HepG2 (cell line): ENCODE measurements at regions not wholly inside any gene's neighbourhood (a gene's known extent, or its start where the extent isn't known, plus 50 kb on each side); places are given as distances from the start of the nearest gene placed in this dataset.

Experiments used
- ATAC-seq: fragments of 200-7000 bp; cut with Tn5 transposase; 3 replicates; pipeline ENCODE4 v1.9.1; 2020; ENCODE audit warnings: mild to moderate bottlenecking, moderate library complexity
- BruUV-seq: library from RNA; stranded (reverse); fragments of 400-500 nt; replicated peaks from 2 replicates; lab custom pipeline; 2021; lab: Mats Ljungman, UMichigan
- CTCF ChIA-PET: fragments of 300-600 bp; formaldehyde crosslinking; extraction: SDS; loops from one replicate; lab custom pipeline; 2021; ENCODE audit warnings: low total read pairs, inconsistent platforms, low intra/inter-chr PET ratio; lab: Yijun Ruan, JAX
- POLR2A ChIA-PET: fragments of 350-600 bp; sonication (Branson Sonifier 250); formaldehyde crosslinking; loops from one replicate; lab custom pipeline; 2020; ENCODE audit warnings: antibody characterized with exemption, inconsistent platforms; lab: Yijun Ruan, JAX
- DNase-seq: peaks from one replicate; pipeline ENCODE4 v3.0.0-alpha.2; 2015; ENCODE audit warnings: low spot score
- FAIRE-seq: peaks from 3 replicates; lab custom pipeline; 2011; peaks lifted over from hg19 to GRCh38; lab: Jason Lieb, UNC
- H2AFZ ChIP-seq: one replicate; pipeline ENCODE4 v1.6.1; 2011; ENCODE audit warnings: low read length, inconsistent platforms
- H3K27ac ChIP-seq: fragments of 300-600 bp; 3 replicates; pipeline ENCODE4 v1.8.0; 2011; ENCODE audit warnings: mixed run types, mild to moderate bottlenecking, mixed read lengths, low read length, inconsistent platforms; ENCODE audit not compliant: insufficient read depth; ENCODE audit errors: extremely low read length
- H3K27me3 ChIP-seq, 2 experiments: fragments of 200-600 bp in 1 of 2; 2 replicates in 1 of 2; 3 replicates in 1 of 2; pipeline versions ENCODE4 v1.6.0 to v1.8.0; 2011; ENCODE audit warnings: low read length in 2 of 2, mild to moderate bottlenecking in 2 of 2, moderate library complexity in 2 of 2, inconsistent platforms in 1 of 2; ENCODE audit not compliant: insufficient read depth in 2 of 2, control insufficient read depth in 1 of 2
- H3K36me3 ChIP-seq, 2 experiments: fragments of 200-600 bp in 1 of 2; replicated peaks in 1 of 2; 2 replicates in 1 of 2; 3 replicates in 1 of 2; pipeline versions ENCODE4 v1.5.1 to v1.8.0; 2011; ENCODE audit warnings: low read length in 2 of 2, inconsistent platforms in 1 of 2; ENCODE audit not compliant: insufficient read depth in 2 of 2, control insufficient read depth in 1 of 2
- H3K4me1 ChIP-seq: 2 replicates; pipeline ENCODE4 v1.5.1; 2012; ENCODE audit warnings: low read length, inconsistent platforms; ENCODE audit not compliant: insufficient read depth
- H3K4me2 ChIP-seq: 2 replicates; pipeline ENCODE4 v1.6.0; 2011; ENCODE audit warnings: low read depth, low read length, inconsistent platforms
- H3K4me3 ChIP-seq, 3 experiments: fragments of 200-600 bp in 1 of 3; sonication (generic), shearing (Covaris generic) in 1 of 3; replicated peaks in 1 of 3; 2 replicates each; pipeline ENCODE4 v1.5.1; 2011 to 2016; ENCODE audit warnings: low read length in 3 of 3, inconsistent platforms in 2 of 3, low read depth in 2 of 3, mild to moderate bottlenecking in 2 of 3, control low read depth in 1 of 3, mixed read lengths in 1 of 3; ENCODE audit not compliant: insufficient read depth in 1 of 3
- H3K79me2 ChIP-seq: one replicate; pipeline ENCODE4 v1.6.1; 2011; ENCODE audit warnings: low read length, inconsistent platforms; ENCODE audit not compliant: insufficient read depth
- H3K9ac ChIP-seq: 2 replicates; pipeline ENCODE4 v1.6.0; 2011; ENCODE audit warnings: mild to moderate bottlenecking, low read depth, low read length, inconsistent platforms; ENCODE audit not compliant: insufficient read depth
- H3K9me3 ChIP-seq: 2 replicates; pipeline ENCODE4 v1.5.1; 2012; ENCODE audit warnings: mild to moderate bottlenecking, low read length
- H4K20me1 ChIP-seq: 2 replicates; pipeline ENCODE4 v1.6.0; 2011; ENCODE audit warnings: inconsistent platforms, mild to moderate bottlenecking, low read length, moderate library complexity; ENCODE audit not compliant: insufficient read depth
- ASH2L ChIP-seq: fragments of 300-600, 200-600 bp; sonication (generic); IDR thresholded peaks from 2 replicates; pipeline ENCODE4 v1.7.0; 2017; ENCODE audit warnings: low read depth, mild to moderate bottlenecking, moderate library complexity, mixed read lengths, low read length; ENCODE audit not compliant: insufficient read length
- BORCS8-MEF2B ChIP-seq: sonication (generic); formaldehyde crosslinking; IDR thresholded peaks from 2 replicates; pipeline ENCODE4 v1.8.0; 2022; ENCODE audit warnings: mild to moderate bottlenecking, missing genetic modification reagents
- CHD2 ChIP-seq: IDR thresholded peaks from 2 replicates; pipeline ENCODE4 v1.6.1; 2011; ENCODE audit warnings: low read depth, low read length, improper control_type of control experiment
- KMT2B ChIP-seq: IDR thresholded peaks from 2 replicates; pipeline ENCODE4 v1.6.1; 2016; ENCODE audit warnings: missing genetic modification reagents, missing compliant biosample characterization
- PAX8 ChIP-seq: sonication (generic); formaldehyde crosslinking; IDR thresholded peaks from 2 replicates; pipeline ENCODE4 v1.8.0; 2022; ENCODE audit warnings: mild to moderate bottlenecking, missing genetic modification reagents, borderline replicate concordance
- RFX3 ChIP-seq: IDR thresholded peaks from 2 replicates; pipeline ENCODE4 v1.6.1; 2016; ENCODE audit warnings: missing biosample characterization, missing genetic modification reagents
- SP1 ChIP-seq, 2 experiments: fragments of 450-650 bp in 1 of 2; sonication (generic) in 1 of 2; formaldehyde crosslinking in 1 of 2; IDR thresholded peaks; 2 replicates each; pipeline versions ENCODE4 v1.4.0 to v1.6.1; 2016 to 2020; ENCODE audit warnings: missing genetic modification reagents in 1 of 2
- ZNF274 ChIP-seq: sonication (generic); formaldehyde crosslinking; IDR thresholded peaks from 2 replicates; pipeline ENCODE4 v1.5.1; 2020; ENCODE audit warnings: mild to moderate bottlenecking, missing genetic modification reagents
- ZNF790 ChIP-seq: sonication (generic); formaldehyde crosslinking; IDR thresholded peaks from 2 replicates; pipeline ENCODE4 v1.8.0; 2022; ENCODE audit warnings: missing genetic modification reagents, mild to moderate bottlenecking, borderline replicate concordance
- WGBS: methylation state at CpG from one replicate; pipeline ENCODE4 v1.1.6; 2017; ENCODE audit warnings: low lambda C conversion rate; 5-methylcytosine and 5-hydroxymethylcytosine counted together
- in situ Hi-C: cut with HindIII; loops from 2 replicates; pipeline ENCODE4 v1.10.0; 2017; ENCODE audit warnings: low pct_unique_long_range_greater_than_20kb; ENCODE audit not compliant: extremely low pct_ligation_motif_present
- intact Hi-C: fragments of 100-400 bp; cut with micrococcal nuclease; formaldehyde crosslinking; loops from one replicate; pipeline ENCODE4 v1.10.0; 2022; ENCODE audit not compliant: unreplicated experiment
- TF ChIP-seq, protein P1 (sequence below): sonication (generic); formaldehyde crosslinking; IDR thresholded peaks from 2 replicates; pipeline ENCODE4 v1.5.1; 2020; ENCODE audit warnings: missing genetic modification reagents, mild to moderate bottlenecking, borderline replicate concordance
- TF ChIP-seq, protein P2 (sequence below): sonication (generic); formaldehyde crosslinking; IDR thresholded peaks from 2 replicates; pipeline ENCODE4 v1.8.0; 2022; ENCODE audit warnings: low read depth, missing genetic modification reagents
- TF ChIP-seq, protein P3 (sequence below): sonication (generic); formaldehyde crosslinking; IDR thresholded peaks from 2 replicates; pipeline ENCODE4 v1.5.0; 2020; ENCODE audit warnings: missing genetic modification reagents
- TF ChIP-seq, protein P4 (sequence below): sonication (generic); formaldehyde crosslinking; IDR thresholded peaks from 2 replicates; pipeline ENCODE4 v1.4.0; 2020; ENCODE audit warnings: missing genetic modification reagents, borderline replicate concordance
- TF ChIP-seq, protein P5 (sequence below): sonication (generic); formaldehyde crosslinking; conservative IDR thresholded peaks from 2 replicates; pipeline ENCODE4 v1.5.0; 2020; ENCODE audit warnings: missing genetic modification reagents

DNA sequence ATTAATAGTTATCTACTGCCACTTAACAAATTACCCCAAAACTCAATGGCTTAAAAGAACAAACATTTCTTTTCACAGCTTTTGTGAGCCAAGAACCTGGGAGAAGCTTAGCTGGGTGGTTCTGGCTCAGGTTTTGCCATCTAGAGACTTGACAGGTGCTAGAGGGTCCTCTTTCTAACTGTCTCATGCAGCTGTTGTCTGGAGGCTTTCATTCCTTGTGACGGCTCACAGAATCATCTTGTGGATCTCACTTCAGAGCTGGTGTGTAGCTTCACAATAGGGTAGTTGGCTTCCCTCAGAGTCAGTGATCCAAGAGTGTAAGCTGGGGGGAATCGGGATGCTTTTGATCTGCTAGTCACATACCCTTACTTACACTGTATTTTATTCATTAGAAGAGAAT lies 81.2 kb upstream of the APC start (continued):
- TF ChIP-seq, protein P1, sequence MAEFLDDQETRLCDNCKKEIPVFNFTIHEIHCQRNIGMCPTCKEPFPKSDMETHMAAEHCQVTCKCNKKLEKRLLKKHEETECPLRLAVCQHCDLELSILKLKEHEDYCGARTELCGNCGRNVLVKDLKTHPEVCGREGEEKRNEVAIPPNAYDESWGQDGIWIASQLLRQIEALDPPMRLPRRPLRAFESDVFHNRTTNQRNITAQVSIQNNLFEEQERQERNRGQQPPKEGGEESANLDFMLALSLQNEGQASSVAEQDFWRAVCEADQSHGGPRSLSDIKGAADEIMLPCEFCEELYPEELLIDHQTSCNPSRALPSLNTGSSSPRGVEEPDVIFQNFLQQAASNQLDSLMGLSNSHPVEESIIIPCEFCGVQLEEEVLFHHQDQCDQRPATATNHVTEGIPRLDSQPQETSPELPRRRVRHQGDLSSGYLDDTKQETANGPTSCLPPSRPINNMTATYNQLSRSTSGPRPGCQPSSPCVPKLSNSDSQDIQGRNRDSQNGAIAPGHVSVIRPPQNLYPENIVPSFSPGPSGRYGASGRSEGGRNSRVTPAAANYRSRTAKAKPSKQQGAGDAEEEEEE (CRISPR knock-in tag): no peak
- TF ChIP-seq, protein P2, sequence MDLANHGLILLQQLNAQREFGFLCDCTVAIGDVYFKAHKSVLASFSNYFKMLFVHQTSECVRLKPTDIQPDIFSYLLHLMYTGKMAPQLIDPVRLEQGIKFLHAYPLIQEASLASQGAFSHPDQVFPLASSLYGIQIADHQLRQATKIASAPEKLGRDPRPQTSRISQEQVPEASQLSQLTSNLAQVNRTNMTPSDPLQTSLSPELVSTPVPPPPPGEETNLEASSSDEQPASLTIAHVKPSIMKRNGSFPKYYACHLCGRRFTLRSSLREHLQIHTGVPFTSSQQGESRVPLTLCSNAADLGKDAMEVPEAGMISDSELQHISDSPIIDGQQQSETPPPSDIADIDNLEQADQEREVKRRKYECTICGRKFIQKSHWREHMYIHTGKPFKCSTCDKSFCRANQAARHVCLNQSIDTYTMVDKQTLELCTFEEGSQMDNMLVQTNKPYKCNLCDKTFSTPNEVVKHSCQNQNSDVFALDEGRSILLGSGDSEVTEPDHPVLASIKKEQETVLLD: no peak
- TF ChIP-seq ZNF274 (CRISPR knock-in tag) (no peak), BORCS8-MEF2B (CRISPR knock-in tag) (no peak), ZNF790 (CRISPR knock-in tag) (no peak), CHD2 (no peak), SP1 (IDR thresholded peaks at IDR 0.05) (no peak), SP1 (CRISPR knock-in tag; IDR thresholded peaks at IDR 0.05) (no peak), KMT2B (CRISPR knock-in tag) (no peak)
- TF ChIP-seq, protein P3, sequence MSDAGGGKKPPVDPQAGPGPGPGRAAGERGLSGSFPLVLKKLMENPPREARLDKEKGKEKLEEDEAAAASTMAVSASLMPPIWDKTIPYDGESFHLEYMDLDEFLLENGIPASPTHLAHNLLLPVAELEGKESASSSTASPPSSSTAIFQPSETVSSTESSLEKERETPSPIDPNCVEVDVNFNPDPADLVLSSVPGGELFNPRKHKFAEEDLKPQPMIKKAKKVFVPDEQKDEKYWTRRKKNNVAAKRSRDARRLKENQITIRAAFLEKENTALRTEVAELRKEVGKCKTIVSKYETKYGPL: no peak
- TF ChIP-seq, all 625 proteins: peak for 0

DNA sequence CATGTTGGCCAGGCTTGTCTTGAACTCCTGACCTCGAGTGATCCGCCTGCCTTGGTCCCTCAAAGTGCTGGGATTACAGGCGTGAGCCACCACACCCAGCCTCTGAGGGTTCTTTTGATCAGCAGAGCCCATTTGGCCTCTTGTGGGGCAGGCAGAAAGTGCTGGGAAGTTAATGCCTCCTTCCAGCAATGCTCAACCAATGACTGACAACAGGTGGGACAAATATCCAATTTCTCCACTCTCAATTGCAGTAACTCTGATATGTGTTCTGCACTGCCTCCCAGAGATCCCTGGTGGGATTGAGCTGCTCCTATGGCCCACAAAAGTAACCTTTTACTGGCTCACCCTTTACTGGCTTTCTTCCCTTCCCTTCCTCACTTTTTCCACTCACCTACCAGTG lies 79.9 kb upstream of the APC start:
- CTCF ChIA-PET: no interaction called here
- H3K79me2 ChIP-seq: no peaks in the 10 kb centered on the region
- H4K20me1 ChIP-seq: no peaks in the 10 kb centered on the region
- POLR2A ChIA-PET: no interaction called here
- in situ Hi-C loops (no loop called here), intact Hi-C loops (no loop called here)
- DNase-seq (no peak), FAIRE-seq (no peak), ATAC-seq (no peak)
- TF ChIP-seq, protein P4, sequence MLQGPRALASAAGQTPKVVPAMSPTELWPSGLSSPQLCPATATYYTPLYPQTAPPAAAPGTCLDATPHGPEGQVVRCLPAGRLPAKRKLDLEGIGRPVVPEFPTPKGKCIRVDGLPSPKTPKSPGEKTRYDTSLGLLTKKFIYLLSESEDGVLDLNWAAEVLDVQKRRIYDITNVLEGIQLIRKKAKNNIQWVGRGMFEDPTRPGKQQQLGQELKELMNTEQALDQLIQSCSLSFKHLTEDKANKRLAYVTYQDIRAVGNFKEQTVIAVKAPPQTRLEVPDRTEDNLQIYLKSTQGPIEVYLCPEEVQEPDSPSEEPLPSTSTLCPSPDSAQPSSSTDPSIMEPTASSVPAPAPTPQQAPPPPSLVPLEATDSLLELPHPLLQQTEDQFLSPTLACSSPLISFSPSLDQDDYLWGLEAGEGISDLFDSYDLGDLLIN (CRISPR knock-in tag): no peak
- TF ChIP-seq ASH2L: no peak
- no peak for TF ChIP-seq RFX3 (CRISPR knock-in tag)
- no peak for TF ChIP-seq PAX8 (CRISPR knock-in tag)
- TF ChIP-seq, protein P5, sequence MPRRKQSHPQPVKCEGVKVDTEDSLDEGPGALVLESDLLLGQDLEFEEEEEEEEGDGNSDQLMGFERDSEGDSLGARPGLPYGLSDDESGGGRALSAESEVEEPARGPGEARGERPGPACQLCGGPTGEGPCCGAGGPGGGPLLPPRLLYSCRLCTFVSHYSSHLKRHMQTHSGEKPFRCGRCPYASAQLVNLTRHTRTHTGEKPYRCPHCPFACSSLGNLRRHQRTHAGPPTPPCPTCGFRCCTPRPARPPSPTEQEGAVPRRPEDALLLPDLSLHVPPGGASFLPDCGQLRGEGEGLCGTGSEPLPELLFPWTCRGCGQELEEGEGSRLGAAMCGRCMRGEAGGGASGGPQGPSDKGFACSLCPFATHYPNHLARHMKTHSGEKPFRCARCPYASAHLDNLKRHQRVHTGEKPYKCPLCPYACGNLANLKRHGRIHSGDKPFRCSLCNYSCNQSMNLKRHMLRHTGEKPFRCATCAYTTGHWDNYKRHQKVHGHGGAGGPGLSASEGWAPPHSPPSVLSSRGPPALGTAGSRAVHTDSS (CRISPR knock-in tag): no peak
- BruUV-seq: no TSS peak
- H3K9me3 ChIP-seq: no peaks in the 10 kb centered on the region; the same call in 1 of the 2 replicates
- no peaks in the 10 kb centered on the region for H3K4me1 ChIP-seq
- H3K36me3 ChIP-seq: no peaks in the 10 kb centered on the region
- no peak overlapping the region for H3K27ac ChIP-seq
- H3K9ac ChIP-seq: no peak overlapping the region
- no peaks in the 10 kb centered on the region; a peak in 1 of 5 replicates for H3K27me3 ChIP-seq
- 5% methylated on average over 3 of the region's 3 CpGs for WGBS
- H3K4me3 ChIP-seq: no peak overlapping the region
- no peak overlapping the region for H2AFZ ChIP-seq
- H3K4me2 ChIP-seq: no peak overlapping the region
